IPS-18a (cell line): ENCODE measurements at regions not wholly inside any gene's neighbourhood (a gene's known extent, or its start where the extent isn't known, plus 50 kb on each side); places are given as distances from the start of the nearest gene placed in this dataset.

Source experiments
- H3K27ac ChIP-seq: one replicate; pipeline ENCODE4 v1.5.1; 2013; ENCODE audit warnings: low read length
- H3K27me3 ChIP-seq: one replicate; pipeline ENCODE4 v1.6.1; 2013; ENCODE audit warnings: mild to moderate bottlenecking, low read length; ENCODE audit not compliant: control insufficient read depth, insufficient read depth
- H3K36me3 ChIP-seq: one replicate; pipeline ENCODE4 v1.6.1; 2013; ENCODE audit warnings: low read depth, low read length; ENCODE audit not compliant: control insufficient read depth
- H3K4me1 ChIP-seq: one replicate; pipeline ENCODE4 v1.6.1; 2013; ENCODE audit warnings: low read depth, low read length; ENCODE audit not compliant: control insufficient read depth
- H3K4me3 ChIP-seq: one replicate; pipeline ENCODE4 v1.5.1; 2013; ENCODE audit warnings: low read length
- H3K9ac ChIP-seq: one replicate; pipeline ENCODE4 v1.6.1; 2013; ENCODE audit warnings: mild to moderate bottlenecking, low read length, moderate library complexity
- H3K9me3 ChIP-seq: one replicate; pipeline ENCODE4 v1.6.1; 2013; ENCODE audit warnings: low read depth, low read length; ENCODE audit not compliant: control insufficient read depth

- Histone ChIP-seq H3K27ac (no peak overlapping the region), H3K36me3 (no peaks in the 10 kb centered on the region), H3K9ac (no peak overlapping the region), H3K4me3 (no peak overlapping the region), H3K4me1 (no peaks in the 10 kb centered on the region), H3K27me3 (no peaks in the 10 kb centered on the region), H3K9me3 (no peaks in the 10 kb centered on the region)
Observed at GRCh38 chr9:16314476-16314875, 556.0 kb downstream of the BNC2 start.

GRCh38 chr9:16315720-16316119, 554.8 kb downstream of the BNC2 start:
- Histone ChIP-seq H3K27ac (no peak overlapping the region), H3K9ac (no peak overlapping the region), H3K36me3 (no peaks in the 10 kb centered on the region), H3K9me3 (no peaks in the 10 kb centered on the region), H3K4me1 (no peaks in the 10 kb centered on the region), H3K27me3 (no peaks in the 10 kb centered on the region), H3K4me3 (no peak overlapping the region)

- Histone ChIP-seq H3K27me3 (no peaks in the 10 kb centered on the region), H3K4me3 (no peak overlapping the region), H3K4me1 (no peaks in the 10 kb centered on the region), H3K9me3 (no peaks in the 10 kb centered on the region), H3K36me3 (no peaks in the 10 kb centered on the region), H3K9ac (no peak overlapping the region), H3K27ac (no peak overlapping the region)
Observed at GRCh38 chr9:16316456-16316855, 554.0 kb downstream of the BNC2 start.

GRCh38 chr9:16316911-16317817, 553.3 kb downstream of the BNC2 start:
- no peaks in the 10 kb centered on the region for H3K27me3 ChIP-seq
- H3K9me3 ChIP-seq = no peaks in the 10 kb centered on the region
- H3K4me1 ChIP-seq = no peaks in the 10 kb centered on the region
- no peaks in the 10 kb centered on the region for H3K36me3 ChIP-seq
- no peak overlapping the region for H3K4me3 ChIP-seq
- no peak overlapping the region for H3K9ac ChIP-seq
- H3K27ac ChIP-seq = no peak overlapping the region

GRCh38 chr9:16318516-16319060, 551.9 kb downstream of the BNC2 start:
- Histone ChIP-seq H3K9me3 (no peaks in the 10 kb centered on the region), H3K4me3 (no peak overlapping the region), H3K27ac (no peak overlapping the region), H3K27me3 (no peaks in the 10 kb centered on the region), H3K4me1 (no peaks in the 10 kb centered on the region), H3K9ac (no peak overlapping the region), H3K36me3 (no peaks in the 10 kb centered on the region)

GRCh38 chr9:16319646-16320045, 550.8 kb downstream of the BNC2 start:
- Histone ChIP-seq H3K4me1 (no peaks in the 10 kb centered on the region), H3K4me3 (no peak overlapping the region), H3K9ac (no peak overlapping the region), H3K9me3 (no peaks in the 10 kb centered on the region), H3K36me3 (no peaks in the 10 kb centered on the region), H3K27ac (no peak overlapping the region), H3K27me3 (no peaks in the 10 kb centered on the region)

GRCh38 chr9:16320338-16320902, 550.0 kb downstream of the BNC2 start:
- Histone ChIP-seq H3K4me3 (no peak overlapping the region), H3K27ac (no peak overlapping the region), H3K4me1 (no peaks in the 10 kb centered on the region), H3K36me3 (no peaks in the 10 kb centered on the region), H3K27me3 (no peaks in the 10 kb centered on the region), H3K9me3 (no peaks in the 10 kb centered on the region), H3K9ac (no peak overlapping the region)

GRCh38 chr9:16321461-16322119, 548.9 kb downstream of the BNC2 start:
- Histone ChIP-seq H3K36me3 (no peaks in the 10 kb centered on the region), H3K9ac (no peak overlapping the region), H3K4me3 (no peak overlapping the region), H3K27ac (no peak overlapping the region), H3K4me1 (no peaks in the 10 kb centered on the region), H3K27me3 (no peaks in the 10 kb centered on the region), H3K9me3 (no peaks in the 10 kb centered on the region)

GRCh38 chr9:16322849-16323248, 547.6 kb downstream of the BNC2 start:
- Histone ChIP-seq H3K4me1 (no peaks in the 10 kb centered on the region), H3K9ac (no peak overlapping the region), H3K9me3 (no peaks in the 10 kb centered on the region), H3K36me3 (no peaks in the 10 kb centered on the region), H3K4me3 (no peak overlapping the region), H3K27me3 (no peaks in the 10 kb centered on the region), H3K27ac (no peak overlapping the region)

- H3K36me3 ChIP-seq = no peaks in the 10 kb centered on the region
- H3K27me3 ChIP-seq = no peaks in the 10 kb centered on the region
- no peak overlapping the region for H3K4me3 ChIP-seq
- H3K9ac ChIP-seq = no peak overlapping the region
- H3K27ac ChIP-seq = no peak overlapping the region
- H3K9me3 ChIP-seq = no peaks in the 10 kb centered on the region
- H3K4me1 ChIP-seq = no peaks in the 10 kb centered on the region
Observed at GRCh38 chr9:16325966-16326365, 544.5 kb downstream of the BNC2 start.

- H3K27ac ChIP-seq = no peak overlapping the region
- H3K27me3 ChIP-seq = no peaks in the 10 kb centered on the region
- no peak overlapping the region for H3K9ac ChIP-seq
Observed at GRCh38 chr9:16328349-16328748, 542.1 kb downstream of the BNC2 start.

More at GRCh38 chr9:16328349-16328748, 542.1 kb downstream of the BNC2 start:
- H3K4me3 ChIP-seq = no peak overlapping the region
- no peaks in the 10 kb centered on the region for H3K36me3 ChIP-seq
- H3K4me1 ChIP-seq = no peaks in the 10 kb centered on the region
- no peaks in the 10 kb centered on the region for H3K9me3 ChIP-seq
